H1 (cell line): ENCODE measurements at regions not wholly inside any gene's neighbourhood (a gene's known extent, or its start where the extent isn't known, plus 50 kb on each side); places are given as distances from the start of the nearest gene placed in this dataset.

Experiments
- CTCF ChIA-PET: fragments of 300-600 bp; sonication (Branson Sonifier 250); formaldehyde crosslinking; loops from one replicate; lab custom pipeline; 2021; ENCODE audit not compliant: partially characterized antibody; lab: Charles Lee
- POLR2A ChIA-PET: fragments of 300-600 bp; sonication (Branson Sonifier 250); formaldehyde crosslinking; loops from one replicate; lab custom pipeline; 2021; ENCODE audit warnings: inconsistent platforms; ENCODE audit not compliant: partially characterized antibody; lab: Charles Lee
- DNase-seq, 2 experiments: peaks; one replicate each; pipeline versions ENCODE4 v3.0.0 to v3.0.0-alpha.2; 2010 to 2022; ENCODE audit warnings: low spot score in 2 of 2, low read depth in 1 of 2, mixed read lengths in 1 of 2
- FAIRE-seq: peaks from 2 replicates; lab custom pipeline; 2011; peaks lifted over from hg19 to GRCh38; lab: Jason Lieb, UNC
- H2AFZ ChIP-seq: 2 replicates; pipeline ENCODE4 v1.8.1; 2012; ENCODE audit warnings: low read length, inconsistent platforms
- H2AK5ac ChIP-seq: 2 replicates; pipeline ENCODE4 v1.6.1; 2013; ENCODE audit warnings: low read depth, low read length
- H2BK120ac ChIP-seq: replicated peaks from 2 replicates; pipeline ENCODE3; 2013; ENCODE audit warnings: low read depth, low read length, inconsistent platforms
- H2BK12ac ChIP-seq: 2 replicates; pipeline ENCODE4 v1.6.1; 2013; ENCODE audit warnings: low read depth, low read length
- H2BK15ac ChIP-seq: 2 replicates; pipeline ENCODE4 v1.6.1; 2013; ENCODE audit warnings: low read length
- H2BK20ac ChIP-seq: 2 replicates; pipeline ENCODE4 v1.6.1; 2013; ENCODE audit warnings: low read length
- H2BK5ac ChIP-seq: 2 replicates; pipeline ENCODE4 v1.6.1; 2013; ENCODE audit warnings: low read depth, low read length
- H3K14ac ChIP-seq: 2 replicates; pipeline ENCODE4 v1.6.1; 2013; ENCODE audit warnings: inconsistent platforms; ENCODE audit not compliant: insufficient read length
- H3K18ac ChIP-seq: 2 replicates; pipeline ENCODE4 v1.6.1; 2013; ENCODE audit warnings: low read length; ENCODE audit errors: extremely low read depth
- H3K23ac ChIP-seq: 2 replicates; pipeline ENCODE4 v1.6.1; 2013; ENCODE audit warnings: inconsistent platforms; ENCODE audit not compliant: insufficient read length
- H3K23me2 ChIP-seq: 2 replicates; pipeline ENCODE4 v1.6.1; 2013; ENCODE audit warnings: low read depth, low read length
- H3K27ac ChIP-seq: 2 replicates; pipeline ENCODE4 v1.6.1; 2011; ENCODE audit warnings: low read depth, low read length, inconsistent platforms
- H3K27me3 ChIP-seq, 4 experiments: replicated peaks in 1 of 4; 1 replicate in 1 of 4; 2 replicates in 3 of 4; pipeline versions ENCODE4 v1.6.1 to v1.8.1; 2011 to 2013; ENCODE audit warnings: low read length in 3 of 4, mild to moderate bottlenecking in 3 of 4, inconsistent platforms in 2 of 4, mixed read lengths in 2 of 4, moderate library complexity in 1 of 4; ENCODE audit not compliant: control insufficient read depth in 3 of 4, insufficient read depth in 3 of 4; ENCODE audit errors: extremely low read depth in 1 of 4
- H3K36me3 ChIP-seq, 4 experiments: 2 replicates each; pipeline versions ENCODE4 v1.6.1 to v1.8.1; 2011 to 2013; ENCODE audit warnings: mild to moderate bottlenecking in 4 of 4, low read length in 3 of 4, moderate library complexity in 2 of 4, control low read depth in 1 of 4, inconsistent platforms in 1 of 4; ENCODE audit not compliant: insufficient read depth in 4 of 4, control insufficient read depth in 2 of 4
- H3K4ac ChIP-seq: replicated peaks from 2 replicates; pipeline ENCODE3; 2013; ENCODE audit warnings: low read length, low read depth, mixed read lengths, inconsistent platforms; ENCODE audit not compliant: insufficient read length
- H3K4me1 ChIP-seq, 4 experiments: replicated peaks in 1 of 4; 1 replicate in 1 of 4; 2 replicates in 3 of 4; pipeline versions ENCODE4 v1.6.1 to v1.8.1; 2011 to 2013; ENCODE audit warnings: low read length in 3 of 4, inconsistent platforms in 2 of 4, mixed read lengths in 1 of 4; ENCODE audit not compliant: insufficient read depth in 4 of 4, control insufficient read depth in 3 of 4
- H3K4me2 ChIP-seq, 2 experiments: 2 replicates each; pipeline versions ENCODE4 v1.6.1 to v1.8.1; 2011 to 2013; ENCODE audit warnings: low read depth in 2 of 2, low read length in 2 of 2, control low read depth in 1 of 2, inconsistent platforms in 1 of 2, mild to moderate bottlenecking in 1 of 2; ENCODE audit not compliant: insufficient read depth in 1 of 2
- H3K4me3 ChIP-seq, 4 experiments: fragments of 200-600, 300-600 bp in 1 of 4; sonication (generic), shearing (Covaris generic), sonication (Bioruptor Twin) in 1 of 4; 2 replicates each; pipeline versions ENCODE4 v1.5.1 to v1.8.1; 2011 to 2016; ENCODE audit warnings: low read length in 4 of 4, low read depth in 3 of 4, control low read depth in 2 of 4, inconsistent platforms in 2 of 4, mild to moderate bottlenecking in 2 of 4, mixed read lengths in 1 of 4, moderate library complexity in 1 of 4; ENCODE audit not compliant: insufficient read depth in 2 of 4; ENCODE audit errors: extremely low read depth in 1 of 4
- H3K56ac ChIP-seq: replicated peaks from 2 replicates; pipeline ENCODE3; 2013; ENCODE audit warnings: low read depth, mild to moderate bottlenecking, mixed read lengths, low read length, inconsistent platforms; ENCODE audit not compliant: insufficient read length
- H3K79me1 ChIP-seq: 2 replicates; pipeline ENCODE4 v1.6.1; 2013; ENCODE audit warnings: low read depth, low read length, control low read depth
- H3K79me2 ChIP-seq, 2 experiments: 2 replicates each; pipeline versions ENCODE4 v1.6.1 to v1.8.1; 2012 to 2013; ENCODE audit warnings: low read length in 2 of 2, mild to moderate bottlenecking in 2 of 2, inconsistent platforms in 1 of 2; ENCODE audit not compliant: insufficient read depth in 2 of 2, control insufficient read depth in 1 of 2
- H3K9ac ChIP-seq, 4 experiments: replicated peaks in 1 of 4; 1 replicate in 1 of 4; 2 replicates in 3 of 4; pipeline versions ENCODE4 v1.6.1 to v1.8.1; 2011 to 2013; ENCODE audit warnings: low read depth in 3 of 4, low read length in 3 of 4, control low read depth in 2 of 4, mild to moderate bottlenecking in 2 of 4, moderate library complexity in 2 of 4, inconsistent platforms in 1 of 4; ENCODE audit errors: extremely low read depth in 1 of 4
- H3K9me3 ChIP-seq, 2 experiments: 2 replicates each; pipeline versions ENCODE4 v1.6.1 to v1.8.1; 2012 to 2013; ENCODE audit warnings: mild to moderate bottlenecking in 2 of 2, moderate library complexity in 2 of 2, control low read depth in 1 of 2, inconsistent platforms in 1 of 2, low read depth in 1 of 2, low read length in 1 of 2, mixed read lengths in 1 of 2; ENCODE audit not compliant: insufficient read depth in 2 of 2
- H4K20me1 ChIP-seq, 2 experiments: replicated peaks in 1 of 2; 2 replicates each; pipeline versions ENCODE3 to v1.8.1; 2011 to 2013; ENCODE audit warnings: inconsistent platforms in 2 of 2, low read length in 2 of 2, mild to moderate bottlenecking in 1 of 2; ENCODE audit not compliant: insufficient read depth in 2 of 2, control insufficient read depth in 1 of 2
- H4K5ac ChIP-seq: 2 replicates; pipeline ENCODE4 v1.6.1; 2013; ENCODE audit warnings: low read length, low read depth, mixed read lengths, inconsistent platforms; ENCODE audit not compliant: insufficient read length
- H4K8ac ChIP-seq: 2 replicates; pipeline ENCODE4 v1.8.0; 2013; ENCODE audit warnings: mild to moderate bottlenecking, moderate library complexity, low read length, inconsistent platforms; ENCODE audit not compliant: insufficient read depth; ENCODE audit errors: extremely low read depth
- H4K91ac ChIP-seq: replicated peaks from 2 replicates; pipeline ENCODE3; 2013; ENCODE audit warnings: low read length, mixed read lengths, inconsistent platforms; ENCODE audit not compliant: insufficient read length
- ASH2L ChIP-seq: fragments of 200-600, 300-600 bp; sonication (generic); IDR thresholded peaks from one replicate; pipeline ENCODE4 v1.7.1; 2017; ENCODE audit warnings: low read length
- CHD1 ChIP-seq: IDR thresholded peaks from 2 replicates; pipeline ENCODE4 v1.6.1; 2012; ENCODE audit warnings: low read depth, low read length, improper control_type of control experiment
- FOSL1 ChIP-seq: IDR thresholded peaks from 2 replicates; pipeline ENCODE4 v1.6.1; 2011; ENCODE audit warnings: mild to moderate bottlenecking, low read depth, low read length, moderate library complexity; ENCODE audit not compliant: insufficient read depth
- RNF2 ChIP-seq: fragments of 200-900, 300-1000 bp; sonication (generic); IDR thresholded peaks from 2 replicates; pipeline ENCODE4 v1.7.1; 2016; ENCODE audit warnings: borderline replicate concordance, low read depth, mild to moderate bottlenecking, antibody characterized with exemption, low read length; ENCODE audit not compliant: poor library complexity, severe bottlenecking; ENCODE audit errors: missing control alignments
- SAP30 ChIP-seq: fragments of 300-600 bp; sonication (generic); IDR thresholded peaks from 2 replicates; pipeline ENCODE4 v1.7.1; 2012; ENCODE audit warnings: low read length, moderate library complexity, mild to moderate bottlenecking, inconsistent platforms; ENCODE audit not compliant: insufficient read depth, insufficient replicate concordance
- TCF12 ChIP-seq: IDR thresholded peaks from 2 replicates; pipeline ENCODE4 v1.6.1; 2011; ENCODE audit warnings: low read depth, mild to moderate bottlenecking, low read length
- TEAD4 ChIP-seq: IDR thresholded peaks from 2 replicates; pipeline ENCODE4 v1.6.1; 2012; ENCODE audit warnings: low read depth, low read length, inconsistent platforms, mixed read lengths
- WGBS, 2 experiments: shearing (Covaris generic) in 1 of 2; methylation state at CpG; one replicate each; pipeline versions ENCODE4 v1.1.6 to v1.1.7; 2013 to 2015; ENCODE audit warnings: low lambda C conversion rate in 2 of 2, mixed read lengths in 2 of 2, inconsistent platforms in 1 of 2, low coverage in 1 of 2, missing lambda C conversion rate in 1 of 2; ENCODE audit not compliant: insufficient replicate concordance in 2 of 2, insufficient coverage in 1 of 2, insufficient read length in 1 of 2; ENCODE audit errors: extremely low coverage in 1 of 2, missing lambda C conversion rate in 1 of 2; 5-methylcytosine and 5-hydroxymethylcytosine counted together
- TF ChIP-seq, protein P1 (sequence below): IDR thresholded peaks from 2 replicates; pipeline ENCODE4 v1.6.1; 2012; ENCODE audit warnings: inconsistent platforms

DNA sequence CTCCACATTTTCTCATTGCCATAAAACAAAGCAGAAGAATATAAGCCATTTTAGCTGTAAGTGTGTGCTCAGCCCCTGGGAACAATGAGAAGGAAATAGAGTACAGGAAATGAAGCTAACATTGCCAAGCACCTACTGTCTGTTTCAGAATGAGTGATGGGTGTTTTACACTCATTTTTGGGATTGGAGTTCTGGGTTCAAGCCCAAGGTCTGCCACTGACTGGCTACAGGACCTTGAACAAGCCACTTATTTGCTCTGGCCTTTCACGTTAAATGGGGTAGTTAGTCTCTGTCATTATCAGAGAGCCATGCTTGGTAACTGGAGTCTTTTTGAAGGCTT is 80.7 kb upstream of the KAZN start:
- Histone ChIP-seq H3K4me2 (no peak overlapping the region), H3K4me3 (no peak overlapping the region)
- WGBS, 2 experiments: 87% methylated on average over 1 of the region's 1 CpG; no CpG with 5 or more reads in 1 of the 2 experiments

More for the DNA sequence above, 80.7 kb upstream of the KAZN start:
- H2BK15ac ChIP-seq: no peak overlapping the region
- no peaks in the 10 kb centered on the region for H3K27me3 ChIP-seq
- no peak overlapping the region for H4K8ac ChIP-seq
- H2BK5ac ChIP-seq: no peak overlapping the region
- CTCF ChIA-PET: interaction anchor here (0.9 to 1.3 kb wide), 3 partner anchors 9 to 18 kb away, joined by 3 to 4 read pairs (median 3); no protein-coding TSS in a partner anchor
- DNase-seq (no peak), FAIRE-seq (no peak)
- TF ChIP-seq TCF12: no peak
- TF ChIP-seq RNF2: no peak
- TF ChIP-seq SAP30: no peak
- TF ChIP-seq, protein P1, sequence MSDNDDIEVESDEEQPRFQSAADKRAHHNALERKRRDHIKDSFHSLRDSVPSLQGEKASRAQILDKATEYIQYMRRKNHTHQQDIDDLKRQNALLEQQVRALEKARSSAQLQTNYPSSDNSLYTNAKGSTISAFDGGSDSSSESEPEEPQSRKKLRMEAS: no peak
- no peak for TF ChIP-seq CHD1
- no peak for TF ChIP-seq TEAD4
- no peak for TF ChIP-seq ASH2L
- TF ChIP-seq FOSL1: no peak
- no peaks in the 10 kb centered on the region for H3K23me2 ChIP-seq
- no peak overlapping the region for H2BK120ac ChIP-seq
- H3K14ac ChIP-seq: no peak overlapping the region
- H3K4ac ChIP-seq: no peak overlapping the region
- no peak overlapping the region for H4K91ac ChIP-seq
- H3K79me2 ChIP-seq: no peaks in the 10 kb centered on the region
- peaks cover 0 to 4% (median 2%) of the 10 kb centered on the region in 4 experiments; a peak in 4 of 7 replicates for H3K4me1 ChIP-seq
- H3K27ac ChIP-seq: no peak overlapping the region
- H3K79me1 ChIP-seq: no peaks in the 10 kb centered on the region
- H3K9ac ChIP-seq: no peak overlapping the region
- no peak overlapping the region for H2AK5ac ChIP-seq
- H3K23ac ChIP-seq: no peak overlapping the region
- H2BK12ac ChIP-seq: no peak overlapping the region
- no peaks in the 10 kb centered on the region for H3K9me3 ChIP-seq
- H4K20me1 ChIP-seq: no peaks in the 10 kb centered on the region
- H4K5ac ChIP-seq: no peak overlapping the region
- no peak overlapping the region for H2AFZ ChIP-seq
- no peak overlapping the region for H2BK20ac ChIP-seq
- H3K18ac ChIP-seq: no peak overlapping the region
- no peak overlapping the region for H3K56ac ChIP-seq
- POLR2A ChIA-PET: no interaction called here
- no peaks in the 10 kb centered on the region for H3K36me3 ChIP-seq
